ENCODE measurements at regions not wholly inside any gene's neighbourhood (a gene's known extent, or its start where the extent isn't known, plus 50 kb on each side); places are given as distances from the start of the nearest gene placed in this dataset.
"Not testable (repeated sequence)": the region's sequence is repeated elsewhere in the genome, so short reads cannot be mapped to it uniquely, and the experiment has no call there.

DNA sequence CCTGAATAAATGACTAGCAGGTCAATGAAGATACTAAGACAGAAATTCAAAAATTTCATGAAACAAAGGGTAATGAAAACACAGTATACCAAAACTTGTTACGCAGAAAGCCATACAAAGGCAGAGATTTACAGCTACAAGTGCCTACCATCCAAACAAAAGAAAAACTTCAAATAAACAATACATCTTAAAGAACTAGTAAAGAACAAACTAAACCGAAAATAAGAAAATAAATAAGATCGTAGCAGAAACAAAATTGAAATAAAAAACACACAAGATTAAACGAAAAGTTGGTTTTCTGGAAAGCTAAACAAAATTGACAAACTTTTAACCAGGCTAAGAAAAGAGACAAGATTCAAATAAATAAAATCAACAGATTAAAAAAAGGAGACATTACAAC, 51.5 kb downstream of the VPREB1 start:
- H3K27me3 Mint-ChIP-seq (ENCODE audit: low read depth), result not testable (repeated sequence)
- peak overlapping the region; percentile 74 to 81 (median 75) for H3K4me3 Mint-ChIP-seq

DNA sequence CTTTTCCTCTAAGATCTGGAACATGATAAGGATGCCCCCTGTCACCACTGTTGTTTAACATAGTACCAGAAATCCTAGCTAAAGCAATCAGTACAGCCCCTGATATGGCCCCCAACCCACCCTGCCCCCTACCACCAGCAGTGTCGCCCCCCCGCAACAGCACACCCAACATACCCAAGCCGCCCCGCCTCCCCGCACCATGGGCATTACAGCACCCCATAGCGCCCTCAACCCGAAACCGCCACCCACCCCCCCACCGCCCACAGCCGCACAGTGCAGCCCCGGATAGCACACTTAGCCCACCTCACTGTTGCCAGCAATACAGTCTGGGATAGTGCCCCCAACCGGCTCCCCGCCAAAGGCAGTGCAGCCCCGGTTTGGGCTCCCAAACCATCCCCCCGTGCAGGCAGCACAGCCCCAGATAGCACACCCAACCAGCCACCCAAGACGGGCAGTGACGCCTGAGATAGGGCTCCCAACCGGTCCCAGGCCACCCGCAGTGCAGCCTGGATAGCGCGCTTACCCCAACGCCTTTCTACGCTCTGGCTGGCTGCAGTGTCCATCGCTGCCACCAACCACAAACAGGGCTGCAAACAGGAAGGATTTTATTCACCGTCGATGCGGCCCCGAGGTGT, 52.7 kb downstream of the VPREB1 start:
- Mint-ChIP-seq H3K4me3 (peak overlapping the region; percentile 90 to 93 (median 90)), H3K27ac (peak overlapping the region; percentile 37 to 84 (median 43)), H3K4me1 (peaks cover 24% of the 10 kb centered on the region)
- not testable (repeated sequence) for H3K36me3 Mint-ChIP-seq (ENCODE audit: low read depth); H3K27me3 Mint-ChIP-seq (ENCODE audit: low read depth); H3K9me3 Mint-ChIP-seq

More for the DNA sequence above, 51.5 kb downstream of the VPREB1 start:
- H3K27ac Mint-ChIP-seq; H3K9me3 Mint-ChIP-seq; H3K36me3 Mint-ChIP-seq (ENCODE audit: low read depth): not testable (repeated sequence)
- H3K4me1 Mint-ChIP-seq, result peaks cover 23% of the 10 kb centered on the region

DNA sequence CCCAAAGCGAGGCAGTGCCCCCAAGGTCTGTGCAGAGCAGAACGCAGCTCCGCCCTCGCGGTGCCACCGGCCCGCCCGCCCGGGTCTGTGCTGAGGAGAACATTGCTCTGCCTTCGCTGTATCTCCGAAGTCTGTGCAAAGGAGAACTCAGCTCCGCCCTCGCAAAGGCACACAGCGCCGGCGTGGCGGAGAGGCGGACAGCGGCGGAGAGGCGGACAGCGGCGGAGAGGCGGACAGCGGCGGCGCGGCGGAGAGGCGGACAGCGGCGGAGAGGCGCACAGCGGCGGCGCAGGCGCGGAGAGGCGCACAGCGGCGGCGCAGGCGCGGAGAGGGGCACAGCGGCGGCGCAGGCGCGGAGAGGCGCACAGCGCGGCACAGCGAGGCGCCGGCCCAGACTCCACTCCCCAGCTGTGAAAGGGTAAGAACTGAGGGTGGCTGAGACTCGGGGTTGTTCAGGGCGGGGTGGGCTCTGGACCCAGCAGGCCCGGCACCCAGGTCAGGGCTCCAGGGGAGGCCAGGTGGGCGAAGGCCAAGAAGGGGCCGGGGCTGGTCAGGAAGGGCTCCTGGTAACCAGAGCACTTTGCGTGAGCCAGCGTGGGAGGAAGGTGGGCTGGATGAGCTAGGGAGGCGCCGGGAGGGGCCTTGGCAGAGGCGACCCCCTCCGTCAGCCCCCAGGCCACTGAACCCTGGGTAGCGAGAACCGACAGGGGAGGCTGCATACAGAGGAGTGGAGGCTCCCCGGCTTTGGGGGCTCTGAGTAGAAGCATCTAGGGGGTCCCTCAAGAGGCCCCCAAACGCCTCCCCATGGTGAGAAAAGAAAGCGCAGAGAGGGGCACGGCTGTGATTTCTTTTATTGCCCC, 53.4 kb downstream of the VPREB1 start:
- not testable (repeated sequence) for H3K27me3 Mint-ChIP-seq (ENCODE audit: low read depth); H3K36me3 Mint-ChIP-seq (ENCODE audit: low read depth); H3K9me3 Mint-ChIP-seq
- H3K4me3 Mint-ChIP-seq, result peak overlapping the region; percentile 90 to 93 (median 90)
- TF ChIP-seq, protein P1, sequence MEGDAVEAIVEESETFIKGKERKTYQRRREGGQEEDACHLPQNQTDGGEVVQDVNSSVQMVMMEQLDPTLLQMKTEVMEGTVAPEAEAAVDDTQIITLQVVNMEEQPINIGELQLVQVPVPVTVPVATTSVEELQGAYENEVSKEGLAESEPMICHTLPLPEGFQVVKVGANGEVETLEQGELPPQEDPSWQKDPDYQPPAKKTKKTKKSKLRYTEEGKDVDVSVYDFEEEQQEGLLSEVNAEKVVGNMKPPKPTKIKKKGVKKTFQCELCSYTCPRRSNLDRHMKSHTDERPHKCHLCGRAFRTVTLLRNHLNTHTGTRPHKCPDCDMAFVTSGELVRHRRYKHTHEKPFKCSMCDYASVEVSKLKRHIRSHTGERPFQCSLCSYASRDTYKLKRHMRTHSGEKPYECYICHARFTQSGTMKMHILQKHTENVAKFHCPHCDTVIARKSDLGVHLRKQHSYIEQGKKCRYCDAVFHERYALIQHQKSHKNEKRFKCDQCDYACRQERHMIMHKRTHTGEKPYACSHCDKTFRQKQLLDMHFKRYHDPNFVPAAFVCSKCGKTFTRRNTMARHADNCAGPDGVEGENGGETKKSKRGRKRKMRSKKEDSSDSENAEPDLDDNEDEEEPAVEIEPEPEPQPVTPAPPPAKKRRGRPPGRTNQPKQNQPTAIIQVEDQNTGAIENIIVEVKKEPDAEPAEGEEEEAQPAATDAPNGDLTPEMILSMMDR (IDR thresholded peaks at IDR 0.05; ENCODE audit: unreplicated experiment in 3 of 3), result peak; percentile 43 to 51 (median 47)
- peak overlapping the region; percentile 37 to 84 (median 48) for H3K27ac Mint-ChIP-seq
- peaks cover 24% of the 10 kb centered on the region for H3K4me1 Mint-ChIP-seq

DNA sequence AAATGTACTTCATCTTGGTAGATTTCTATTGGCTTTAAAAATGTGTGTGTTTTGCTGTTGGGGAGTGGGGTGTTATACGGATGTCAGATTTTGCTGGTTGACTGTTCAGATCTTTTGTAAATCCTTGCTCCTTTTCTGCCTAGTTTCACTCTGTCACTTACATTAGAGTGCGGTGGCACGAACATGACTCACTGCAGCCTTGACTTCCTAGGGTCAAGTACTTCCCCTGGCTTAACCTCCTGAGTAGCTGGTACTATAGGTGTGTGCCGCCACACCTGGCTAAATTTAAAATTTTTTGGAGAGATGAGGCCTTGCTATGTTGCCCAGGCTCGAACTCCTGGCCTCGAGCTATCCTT, 54.0 kb downstream of the VPREB1 start:
- H3K36me3 Mint-ChIP-seq (ENCODE audit: low read depth); H3K27me3 Mint-ChIP-seq (ENCODE audit: low read depth); H3K9me3 Mint-ChIP-seq: not testable (repeated sequence)
- H3K27ac Mint-ChIP-seq, result peak overlapping the region in 2 of 3 experiments; percentile 48 to 84
- peak overlapping the region; percentile 90 to 93 (median 90) for H3K4me3 Mint-ChIP-seq
- H3K4me1 Mint-ChIP-seq, result peaks cover 24% of the 10 kb centered on the region
- TF ChIP-seq, protein P1 (IDR thresholded peaks at IDR 0.05; ENCODE audit: unreplicated experiment in 3 of 3), result peak in 1 of 3 experiments; percentile 1

DNA sequence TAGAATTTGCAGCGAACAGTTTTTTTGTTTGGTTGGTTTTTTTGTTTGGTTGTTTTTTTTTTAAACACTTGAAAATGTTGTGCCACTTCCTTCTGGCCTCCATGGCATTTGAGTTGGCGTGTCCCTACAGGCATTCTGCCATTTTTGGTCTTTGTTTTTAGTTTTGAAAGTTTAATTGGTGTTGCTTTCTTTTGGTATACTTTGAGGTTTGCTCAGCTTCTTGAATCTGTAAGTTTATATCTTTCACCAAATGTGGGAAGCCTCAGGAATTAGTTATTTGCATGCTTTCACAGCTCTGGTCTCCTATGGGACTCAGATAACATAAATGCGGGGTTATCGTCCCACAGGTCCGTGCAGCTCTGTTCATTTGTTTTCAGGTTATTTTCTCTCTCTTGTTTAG, 55.9 kb downstream of the VPREB1 start:
- not testable (repeated sequence) for H3K27ac Mint-ChIP-seq; H3K27me3 Mint-ChIP-seq (ENCODE audit: low read depth)

DNA sequence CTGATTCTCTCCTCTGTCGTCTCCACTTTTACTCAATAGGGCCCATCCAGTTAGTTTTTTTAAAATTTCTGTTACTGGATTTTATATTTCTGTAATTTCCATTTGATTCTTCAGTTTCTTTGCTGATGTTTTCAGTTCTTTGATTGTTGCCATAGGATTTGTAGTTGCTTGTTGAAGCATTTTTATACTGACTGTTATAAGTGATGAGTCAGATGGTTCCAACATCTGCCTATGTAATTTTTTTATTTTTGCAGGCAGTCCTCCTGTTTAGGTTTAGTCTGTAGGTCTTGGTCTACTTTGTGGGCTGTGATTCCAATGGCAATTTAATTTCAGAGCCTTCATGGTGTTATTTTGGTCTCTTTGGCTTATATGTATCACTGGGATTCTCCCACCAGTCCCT, 56.4 kb downstream of the VPREB1 start:
- H3K9me3 Mint-ChIP-seq; H3K27ac Mint-ChIP-seq; H3K27me3 Mint-ChIP-seq (ENCODE audit: low read depth): not testable (repeated sequence)
- peak overlapping the region; percentile 62 to 65 (median 63) for H3K4me3 Mint-ChIP-seq
- peaks cover 20% of the 10 kb centered on the region for H3K36me3 Mint-ChIP-seq (ENCODE audit: low read depth)
- peaks cover 22% of the 10 kb centered on the region for H3K4me1 Mint-ChIP-seq

More for the DNA sequence above, 55.9 kb downstream of the VPREB1 start:
- H3K36me3 Mint-ChIP-seq (ENCODE audit: low read depth), result peaks cover 16% of the 10 kb centered on the region
- H3K9me3 Mint-ChIP-seq, result not testable (repeated sequence)
- peak overlapping the region; percentile 62 to 65 (median 63) for H3K4me3 Mint-ChIP-seq
- H3K4me1 Mint-ChIP-seq, result peaks cover 24% of the 10 kb centered on the region

DNA sequence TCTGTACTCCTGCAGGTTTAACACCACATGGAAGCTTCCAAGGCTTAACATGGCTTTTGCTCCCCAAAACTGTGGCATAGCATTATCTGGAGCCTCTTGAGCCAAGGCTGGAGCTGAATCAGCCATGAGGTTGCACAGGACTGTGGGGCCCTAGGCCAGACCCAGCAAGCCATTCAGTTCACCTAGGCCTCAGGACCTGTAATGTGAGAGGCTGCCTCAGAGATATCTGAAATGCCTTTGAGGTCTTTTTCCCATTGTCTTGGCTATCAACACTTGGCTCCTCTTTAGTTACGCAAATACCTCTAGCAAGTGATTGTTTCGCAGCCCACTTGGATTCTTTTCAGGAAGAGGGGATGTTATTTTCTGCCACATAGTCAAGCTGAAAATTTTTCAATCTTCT, 72.0 kb downstream of the VPREB1 start:
- TF ChIP-seq, protein P1 (IDR thresholded peaks at IDR 0.05; ENCODE audit: unreplicated experiment in 3 of 3), result no peak
- Mint-ChIP-seq H3K36me3 (ENCODE audit: low read depth) (peaks cover 57% of the 10 kb centered on the region), H3K4me3 (no peak overlapping the region), H3K27ac (no peak overlapping the region), H3K9me3 (no peaks in the 10 kb centered on the region), H3K27me3 (ENCODE audit: low read depth) (no peaks in the 10 kb centered on the region), H3K4me1 (no peaks in the 10 kb centered on the region)
